HG03457 (cell line): ENCODE measurements at regions not wholly inside any gene's neighbourhood (a gene's known extent, or its start where the extent isn't known, plus 50 kb on each side); places are given as distances from the start of the nearest gene placed in this dataset.
"Not testable (repeated sequence)": the region's sequence is repeated elsewhere in the genome, so short reads cannot be mapped to it uniquely, and the experiment has no call there.

Experiments
- ATAC-seq: cut with Tn5 transposase; IDR thresholded peaks from one replicate; pipeline ENCODE4 v1.9.1; 2021; ENCODE audit warnings: moderate number of reproducible peaks; ENCODE audit not compliant: unreplicated experiment

- no peak for ATAC-seq
Measured at GRCh38 chr1:101366513-101367215, 129.8 kb downstream of the S1PR1 start.

- no peak for ATAC-seq
Measured at GRCh38 chr1:101367630-101368029, 130.8 kb downstream of the S1PR1 start.

GRCh38 chr1:101370488-101370887, 133.7 kb downstream of the S1PR1 start:
- ATAC-seq, result no peak

GRCh38 chr1:101371259-101371658, 134.4 kb downstream of the S1PR1 start:
- peak; percentile 95 for ATAC-seq

- no peak for ATAC-seq
Measured at GRCh38 chr1:101373570-101373969, 136.8 kb downstream of the S1PR1 start.

GRCh38 chr1:101375448-101375847, 138.6 kb downstream of the S1PR1 start:
- not testable (repeated sequence) for ATAC-seq

- no peak for ATAC-seq
Measured at GRCh38 chr1:101376121-101377083, 139.6 kb downstream of the S1PR1 start.

- ATAC-seq, result no peak
Measured at GRCh38 chr1:101377084-101377835, 140.4 kb downstream of the S1PR1 start.

- ATAC-seq, result no peak
Measured at GRCh38 chr1:101379037-101379436, 142.2 kb downstream of the S1PR1 start.

GRCh38 chr1:101379950-101380349, 143.1 kb downstream of the S1PR1 start:
- peak; percentile 97 for ATAC-seq

- no peak for ATAC-seq
Measured at GRCh38 chr1:101382135-101382534, 145.3 kb downstream of the S1PR1 start.

GRCh38 chr1:101388904-101389546, 152.2 kb downstream of the S1PR1 start:
- peak; percentile 86 for ATAC-seq

- ATAC-seq, result no peak
Measured at GRCh38 chr1:101389547-101389929, 152.7 kb downstream of the S1PR1 start.

GRCh38 chr1:101392552-101392951, 155.7 kb downstream of the S1PR1 start:
- ATAC-seq, result no peak

- ATAC-seq, result no peak
Measured at GRCh38 chr1:101394041-101394440, 157.2 kb downstream of the S1PR1 start.

- no peak for ATAC-seq
Measured at GRCh38 chr1:101399222-101399621, 162.4 kb downstream of the S1PR1 start.

GRCh38 chr1:101406271-101406670, 169.5 kb downstream of the S1PR1 start:
- ATAC-seq, result no peak

- ATAC-seq, result no peak
Measured at GRCh38 chr1:101406681-101407080, 169.9 kb downstream of the S1PR1 start.

GRCh38 chr1:101407505-101408211, 170.8 kb downstream of the S1PR1 start:
- peak; percentile 67 for ATAC-seq
